ENCODE measurements at regions not wholly inside any gene's neighbourhood (a gene's known extent, or its start where the extent isn't known, plus 50 kb on each side); places are given as distances from the start of the nearest gene placed in this dataset.
A peak's percentile ranks its signal among the peaks of the same experiment; 100 is the strongest.

GRCh38 chr14:31950331-31950730, 126.8 kb upstream of the ARHGAP5 start:
- Histone ChIP-seq H3K14ac (ENCODE audit: low read length) (peak overlapping the region; percentile 57), H3K79me1 (ENCODE audit: low read length) (peaks cover 7% of the 10 kb centered on the region), H4K8ac (ENCODE audit: low read depth, low read length) (peak overlapping the region; percentile 35), H2BK12ac (ENCODE audit: low read length) (peak overlapping the region; percentile 55), H3K18ac (ENCODE audit: low read length) (no peak overlapping the region), H3K9ac (ENCODE audit: low read length) (no peak overlapping the region), H2AFZ (ENCODE audit: insufficient read depth, low read length, poor library complexity) (no peak overlapping the region), H2AK5ac (ENCODE audit: low read length) (peak overlapping the region; percentile 41), H3K36me3 (ENCODE audit: control insufficient read depth in 1 of 2, insufficient read depth in 2 of 2, low read length in 2 of 2) (no peaks in the 10 kb centered on the region), H3K23ac (ENCODE audit: low read length) (no peak overlapping the region), H3K9me3 (ENCODE audit: insufficient read depth, low read depth, low read length) (no peaks in the 10 kb centered on the region), H3K4ac (ENCODE audit: low read depth, low read length) (no peak overlapping the region), H3K4me3 (ENCODE audit: low read depth, low read length) (no peak overlapping the region), H2BK5ac (ENCODE audit: low read depth, low read length, poor library complexity) (no peak overlapping the region), H3K79me2 (ENCODE audit: control insufficient read depth, insufficient read depth, low read length, poor library complexity) (no peaks in the 10 kb centered on the region), H4K12ac (ENCODE audit: low read depth, low read length) (no peak overlapping the region), H3K4me1 (ENCODE audit: control insufficient read depth in 1 of 2, insufficient read depth in 2 of 2, low read length in 2 of 2) (peaks cover 14 to 33% of the 10 kb centered on the region in 2 experiments), H3K27ac (ENCODE audit: low read depth, low read length) (peak overlapping the region; percentile 27), H3K27me3 (ENCODE audit: insufficient read depth, low read length) (no peaks in the 10 kb centered on the region), H3K4me2 (ENCODE audit: low read length) (no peak overlapping the region), H2BK120ac (ENCODE audit: insufficient read depth, low read length, poor library complexity) (no peak overlapping the region), H4K91ac (ENCODE audit: low read depth, low read length) (peak overlapping the region; percentile 51)
- no CpG with 5 or more reads among the region's 7 CpGs for WGBS (ENCODE audit: extremely low coverage, insufficient coverage, insufficient read length)
- DNase-seq, result no peak

DNA sequence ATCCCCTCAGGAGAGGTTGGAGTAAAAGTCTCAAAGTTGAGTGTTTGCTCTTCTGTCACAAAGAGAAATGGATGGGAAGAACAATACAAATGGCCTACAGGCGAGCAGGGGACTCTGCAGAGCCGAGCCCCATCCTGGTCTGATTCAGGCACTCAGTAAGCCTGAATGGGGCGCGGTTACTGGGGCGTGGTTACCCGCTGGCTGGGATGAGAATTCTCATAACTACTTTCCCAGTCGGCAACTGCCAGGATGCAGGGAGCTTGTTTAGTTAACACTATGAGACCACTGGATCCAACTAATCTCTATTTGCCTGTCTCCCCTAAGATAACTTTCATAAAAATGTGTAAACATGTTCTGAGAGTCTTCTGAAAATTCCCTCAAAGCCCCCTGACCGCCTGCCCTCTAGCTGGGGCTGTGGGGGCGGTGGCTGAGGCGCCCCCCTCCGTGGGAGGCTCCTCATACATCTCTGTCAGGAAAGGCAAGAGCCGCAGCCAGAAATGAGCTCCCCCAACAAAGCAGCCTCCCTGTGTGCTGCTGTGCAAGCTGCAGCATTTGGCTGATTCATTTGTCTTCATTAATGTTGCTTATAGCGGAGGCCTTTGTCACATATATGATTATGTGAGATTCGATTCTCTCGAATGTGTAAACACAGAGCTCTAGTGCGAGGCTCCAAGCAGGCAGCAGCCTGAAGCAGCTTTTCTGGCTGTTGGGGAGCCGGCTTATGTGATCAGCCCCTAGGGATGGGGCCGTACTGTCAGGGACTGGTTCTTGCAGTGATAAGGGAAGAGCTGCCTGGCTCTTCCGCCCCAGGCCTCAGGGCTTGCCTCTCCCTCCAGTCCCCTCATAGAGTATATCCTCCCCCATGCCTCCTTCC, 126.1 kb upstream of the ARHGAP5 start:
- peaks cover 14 to 30% of the 10 kb centered on the region in 2 experiments for H3K4me1 ChIP-seq (ENCODE audit: control insufficient read depth in 1 of 2, insufficient read depth in 2 of 2, low read length in 2 of 2)
- no peaks in the 10 kb centered on the region for H3K9me3 ChIP-seq (ENCODE audit: insufficient read depth, low read depth, low read length)
- no peak overlapping the region for H4K12ac ChIP-seq (ENCODE audit: low read depth, low read length)
- no peak overlapping the region for H3K4ac ChIP-seq (ENCODE audit: low read depth, low read length)
- no peaks in the 10 kb centered on the region for H3K79me2 ChIP-seq (ENCODE audit: control insufficient read depth, insufficient read depth, low read length, poor library complexity)
- no peak overlapping the region for H3K9ac ChIP-seq (ENCODE audit: low read length)
- H4K91ac ChIP-seq (ENCODE audit: low read depth, low read length), result no peak overlapping the region
- peaks cover 7% of the 10 kb centered on the region for H3K79me1 ChIP-seq (ENCODE audit: low read length)
- DNase-seq, result peak; percentile 16 to 46
- H3K27me3 ChIP-seq (ENCODE audit: insufficient read depth, low read length), result no peaks in the 10 kb centered on the region
- H3K36me3 ChIP-seq (ENCODE audit: control insufficient read depth in 1 of 2, insufficient read depth in 2 of 2, low read length in 2 of 2), result no peaks in the 10 kb centered on the region
- WGBS (ENCODE audit: extremely low coverage, insufficient coverage, insufficient read length), result no CpG with 5 or more reads among the region's 19 CpGs
- H4K8ac ChIP-seq (ENCODE audit: low read depth, low read length), result peak overlapping the region; percentile 59
- no peak overlapping the region for H2BK5ac ChIP-seq (ENCODE audit: low read depth, low read length, poor library complexity)
- no peak overlapping the region for H3K18ac ChIP-seq (ENCODE audit: low read length)
- peak overlapping the region; percentile 13 for H2BK120ac ChIP-seq (ENCODE audit: insufficient read depth, low read length, poor library complexity)
- no peak overlapping the region for H3K23ac ChIP-seq (ENCODE audit: low read length)
- H2BK12ac ChIP-seq (ENCODE audit: low read length), result peak overlapping the region; percentile 55
- H3K4me3 ChIP-seq (ENCODE audit: low read depth, low read length), result no peak overlapping the region
- H3K14ac ChIP-seq (ENCODE audit: low read length), result no peak overlapping the region
- no peak overlapping the region for H3K4me2 ChIP-seq (ENCODE audit: low read length)
- H2AFZ ChIP-seq (ENCODE audit: insufficient read depth, low read length, poor library complexity), result peak overlapping the region; percentile 5
- no peak overlapping the region for H2AK5ac ChIP-seq (ENCODE audit: low read length)
- H3K27ac ChIP-seq (ENCODE audit: low read depth, low read length), result peak overlapping the region; percentile 41

DNA sequence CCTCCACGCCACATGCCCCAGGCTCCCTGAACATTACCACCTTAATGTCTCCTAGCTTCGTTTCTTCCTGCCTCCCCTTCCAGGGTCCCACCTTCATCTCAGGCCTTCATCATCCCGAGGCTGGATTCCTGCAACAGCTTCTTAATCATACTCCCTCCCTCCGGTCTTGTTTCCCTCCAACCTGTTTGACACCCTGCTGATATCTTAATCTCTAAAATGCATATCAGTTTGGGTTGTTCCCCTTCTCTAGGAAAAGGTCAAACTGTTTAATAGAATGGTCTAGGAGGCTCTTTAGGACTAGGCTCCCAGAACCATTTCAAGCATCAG, 125.5 kb upstream of the ARHGAP5 start:
- peaks cover 14 to 27% of the 10 kb centered on the region in 2 experiments for H3K4me1 ChIP-seq (ENCODE audit: control insufficient read depth in 1 of 2, insufficient read depth in 2 of 2, low read length in 2 of 2)
- H3K27me3 ChIP-seq (ENCODE audit: insufficient read depth, low read length), result no peaks in the 10 kb centered on the region
- H2BK12ac ChIP-seq (ENCODE audit: low read length), result no peak overlapping the region
- H4K91ac ChIP-seq (ENCODE audit: low read depth, low read length), result no peak overlapping the region
- no peak overlapping the region for H3K4ac ChIP-seq (ENCODE audit: low read depth, low read length)
- peak overlapping the region; percentile 59 for H4K8ac ChIP-seq (ENCODE audit: low read depth, low read length)
- peak overlapping the region; percentile 5 for H2AFZ ChIP-seq (ENCODE audit: insufficient read depth, low read length, poor library complexity)
- no peak overlapping the region for H3K4me2 ChIP-seq (ENCODE audit: low read length)
- WGBS (ENCODE audit: extremely low coverage, insufficient coverage, insufficient read length), result no CpG with 5 or more reads among the region's 4 CpGs
- no peak overlapping the region for H2BK120ac ChIP-seq (ENCODE audit: insufficient read depth, low read length, poor library complexity)
- no peak overlapping the region for H3K4me3 ChIP-seq (ENCODE audit: low read depth, low read length)
- H3K79me1 ChIP-seq (ENCODE audit: low read length), result peaks cover 7% of the 10 kb centered on the region
- no peak overlapping the region for H4K12ac ChIP-seq (ENCODE audit: low read depth, low read length)
- no peak overlapping the region for H3K9ac ChIP-seq (ENCODE audit: low read length)
- H3K9me3 ChIP-seq (ENCODE audit: insufficient read depth, low read depth, low read length), result no peaks in the 10 kb centered on the region
- no peak for DNase-seq
- H2BK5ac ChIP-seq (ENCODE audit: low read depth, low read length, poor library complexity), result no peak overlapping the region
- H2AK5ac ChIP-seq (ENCODE audit: low read length), result no peak overlapping the region
- H3K79me2 ChIP-seq (ENCODE audit: control insufficient read depth, insufficient read depth, low read length, poor library complexity), result no peaks in the 10 kb centered on the region
- no peak overlapping the region for H3K18ac ChIP-seq (ENCODE audit: low read length)
- no peaks in the 10 kb centered on the region for H3K36me3 ChIP-seq (ENCODE audit: control insufficient read depth in 1 of 2, insufficient read depth in 2 of 2, low read length in 2 of 2)
- no peak overlapping the region for H3K14ac ChIP-seq (ENCODE audit: low read length)
- H3K23ac ChIP-seq (ENCODE audit: low read length), result no peak overlapping the region
- H3K27ac ChIP-seq (ENCODE audit: low read depth, low read length), result no peak overlapping the region

DNA sequence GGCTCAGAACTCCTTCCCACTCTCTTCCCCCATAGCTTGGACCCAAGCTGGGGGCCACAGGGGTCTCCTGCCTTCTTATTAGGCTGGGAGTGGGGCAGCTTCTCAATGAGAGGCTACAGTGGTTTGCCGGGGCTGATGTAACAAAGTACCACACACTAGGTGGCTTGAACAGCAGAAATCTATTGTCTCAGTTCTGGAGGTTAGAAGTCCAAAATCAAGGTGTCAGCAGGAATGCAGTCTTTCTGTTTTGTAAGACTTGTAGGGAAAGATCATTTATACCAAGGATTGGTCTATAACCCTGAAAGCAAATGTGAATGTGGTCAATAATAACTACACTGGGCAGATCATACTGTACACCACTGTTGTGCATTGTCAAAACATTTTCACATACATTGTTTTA, 124.5 kb upstream of the ARHGAP5 start:
- Histone ChIP-seq H3K79me2 (ENCODE audit: control insufficient read depth, insufficient read depth, low read length, poor library complexity) (no peaks in the 10 kb centered on the region), H2AFZ (ENCODE audit: insufficient read depth, low read length, poor library complexity) (no peak overlapping the region), H3K4me2 (ENCODE audit: low read length) (no peak overlapping the region), H2BK12ac (ENCODE audit: low read length) (no peak overlapping the region), H4K8ac (ENCODE audit: low read depth, low read length) (no peak overlapping the region), H3K4me1 (ENCODE audit: control insufficient read depth in 1 of 2, insufficient read depth in 2 of 2, low read length in 2 of 2) (peaks cover 11 to 20% of the 10 kb centered on the region in 2 experiments), H3K4ac (ENCODE audit: low read depth, low read length) (no peak overlapping the region), H3K9ac (ENCODE audit: low read length) (no peak overlapping the region), H2AK5ac (ENCODE audit: low read length) (no peak overlapping the region), H2BK120ac (ENCODE audit: insufficient read depth, low read length, poor library complexity) (no peak overlapping the region), H3K23ac (ENCODE audit: low read length) (no peak overlapping the region), H4K91ac (ENCODE audit: low read depth, low read length) (no peak overlapping the region), H3K36me3 (ENCODE audit: control insufficient read depth in 1 of 2, insufficient read depth in 2 of 2, low read length in 2 of 2) (no peaks in the 10 kb centered on the region), H3K79me1 (ENCODE audit: low read length) (peaks cover 5% of the 10 kb centered on the region), H3K4me3 (ENCODE audit: low read depth, low read length) (no peak overlapping the region), H3K27me3 (ENCODE audit: insufficient read depth, low read length) (no peaks in the 10 kb centered on the region), H2BK5ac (ENCODE audit: low read depth, low read length, poor library complexity) (no peak overlapping the region), H3K18ac (ENCODE audit: low read length) (no peak overlapping the region), H3K14ac (ENCODE audit: low read length) (no peak overlapping the region), H3K27ac (ENCODE audit: low read depth, low read length) (no peak overlapping the region), H4K12ac (ENCODE audit: low read depth, low read length) (no peak overlapping the region), H3K9me3 (ENCODE audit: insufficient read depth, low read depth, low read length) (no peaks in the 10 kb centered on the region)
- WGBS (ENCODE audit: extremely low coverage, insufficient coverage, insufficient read length), result no CpG with 5 or more reads among the region's 1 CpG
- DNase-seq, result no peak
